Sigmoid colon (tissue), 6 donors: ENCODE measurements at regions not wholly inside any gene's neighbourhood (a gene's known extent, or its start where the extent isn't known, plus 50 kb on each side); places are given as distances from the start of the nearest gene placed in this dataset.
A peak's percentile ranks its signal among the peaks of the same experiment; 100 is the strongest.

Source experiments
- DNase-seq: peaks from one replicate; pipeline ENCODE4 v3.0.0-alpha.2; 2019
- H3K27ac ChIP-seq, 4 donors: fragments of 200-600 bp; sonication (generic); one replicate each; pipeline ENCODE4 v1.5.1; 2016 to 2019; ENCODE audit warnings: mild to moderate bottlenecking in 1 of 4
- H3K27me3 ChIP-seq, 3 donors: fragments of 200-600 bp; sonication (generic); one replicate each; pipeline ENCODE4 v1.5.1; 2019; ENCODE audit warnings: mild to moderate bottlenecking in 1 of 3
- H3K36me3 ChIP-seq, 4 donors: fragments of 200-600 bp; sonication (generic); one replicate each; pipeline ENCODE4 v1.5.1; 2016 to 2019
- H3K4me1 ChIP-seq, 4 donors: fragments of 200-600 bp; sonication (generic); one replicate each; pipeline ENCODE4 v1.5.1; 2017 to 2019
- H3K4me3 ChIP-seq, 4 donors: fragments of 200-600 bp; sonication (generic); one replicate each; pipeline ENCODE4 v1.5.1; 2017 to 2019; ENCODE audit warnings: mild to moderate bottlenecking in 2 of 4, moderate library complexity in 1 of 4
- H3K9me3 ChIP-seq, 4 donors: fragments of 200-600 bp in 3 of 4; sonication (generic) in 3 of 4; one replicate each; pipeline versions ENCODE4 v1.5.1 to v1.6.1; 2013 to 2019
- CTCF ChIP-seq, 4 experiments: fragments of 450-650 bp in 3 of 4; fragments of 200-600 bp in 1 of 4; IDR thresholded peaks; one replicate each; pipeline ENCODE4 v1.5.1; 2016 to 2019; ENCODE audit warnings: antibody characterized with exemption in 4 of 4, mild to moderate bottlenecking in 3 of 4, moderate library complexity in 2 of 4
- EP300 ChIP-seq, 4 donors: sonication (generic); formaldehyde crosslinking; IDR thresholded peaks; one replicate each; pipeline ENCODE4 v1.6.1; 2017; ENCODE audit warnings: antibody characterized with exemption in 4 of 4
- POLR2A ChIP-seq, 2 donors: fragments of 450-650 bp; IDR thresholded peaks; one replicate each; pipeline ENCODE4 v1.6.1; 2016; ENCODE audit warnings: antibody characterized with exemption in 2 of 2, mild to moderate bottlenecking in 2 of 2, moderate library complexity in 2 of 2
- POLR2AphosphoS5 ChIP-seq, 4 donors: sonication (generic); formaldehyde crosslinking; IDR thresholded peaks; one replicate each; pipeline ENCODE4 v1.6.1; 2017; ENCODE audit warnings: antibody characterized with exemption in 4 of 4
- WGBS, 2 donors: extraction: QIAGEN DNeasy Blood & Tissue Kit; methylation state at CpG; one replicate each; pipeline ENCODE4 v1.1.7; 2013; 5-methylcytosine and 5-hydroxymethylcytosine counted together
- intact Hi-C: fragments of 100-400 bp; cut with DNase I; formaldehyde crosslinking; loops from one replicate; pipeline ENCODE4 v1.15.1; 2023
- donor health status: healthy with polysubstance abuse.
- donor health status: healthy.

GRCh38 chr20:24738981-24739633 is 210.0 kb upstream of the CST7 start:
- TF ChIP-seq CTCF (IDR thresholded peaks at IDR 0.05) (no peak), POLR2A (IDR thresholded peaks at IDR 0.05) (no peak), EP300 (IDR thresholded peaks at IDR 0.05) (no peak), POLR2AphosphoS5 (IDR thresholded peaks at IDR 0.05) (no peak)
- WGBS, 2 donors = 52 to 70% methylated on average over 7 of the region's 7 CpGs
- Histone ChIP-seq H3K36me3 (no peaks in the 10 kb centered on the region), H3K4me1 (peaks cover 0 to 33% (median 14%) of the 10 kb centered on the region in 4 donors), H3K27ac (peak overlapping the region in 1 of 4 donors; percentile 42), H3K4me3 (no peak overlapping the region), H3K9me3 (no peaks in the 10 kb centered on the region), H3K27me3 (no peaks in the 10 kb centered on the region)
- no peak for DNase-seq
- intact Hi-C loops = no loop called here

GRCh38 chr20:24739746-24740145 is 209.3 kb upstream of the CST7 start:
- H3K4me1 ChIP-seq = peaks cover 0 to 33% (median 14%) of the 10 kb centered on the region in 4 donors
- intact Hi-C loops = no loop called here
- 58 to 62% methylated on average over 1 of the region's 1 CpG for WGBS, 2 donors
- H3K27ac ChIP-seq = no peak overlapping the region
- H3K9me3 ChIP-seq = no peaks in the 10 kb centered on the region
- no peak for DNase-seq
- no peaks in the 10 kb centered on the region for H3K36me3 ChIP-seq
- H3K27me3 ChIP-seq = no peaks in the 10 kb centered on the region
- TF ChIP-seq POLR2AphosphoS5 (IDR thresholded peaks at IDR 0.05) (no peak), CTCF (IDR thresholded peaks at IDR 0.05) (no peak), EP300 (IDR thresholded peaks at IDR 0.05) (no peak)
- H3K4me3 ChIP-seq = no peak overlapping the region

- no peak overlapping the region for H3K4me3 ChIP-seq
- WGBS, 2 donors = 89 to 90% methylated on average over 11 of the region's 11 CpGs
- H3K4me1 ChIP-seq = peaks cover 0 to 21% (median 5%) of the 10 kb centered on the region in 4 donors
- H3K9me3 ChIP-seq = no peaks in the 10 kb centered on the region
- H3K36me3 ChIP-seq = no peaks in the 10 kb centered on the region
- no peaks in the 10 kb centered on the region for H3K27me3 ChIP-seq
- TF ChIP-seq CTCF (IDR thresholded peaks at IDR 0.05) = no peak
- TF ChIP-seq EP300 (IDR thresholded peaks at IDR 0.05) = no peak
- no peak for TF ChIP-seq POLR2AphosphoS5 (IDR thresholded peaks at IDR 0.05)
- TF ChIP-seq POLR2A (IDR thresholded peaks at IDR 0.05) = no peak
- intact Hi-C loops = no loop called here
- no peak for DNase-seq
- no peak overlapping the region for H3K27ac ChIP-seq
Observed at GRCh38 chr20:24741493-24742072, 207.5 kb upstream of the CST7 start.

- TF ChIP-seq POLR2AphosphoS5 (IDR thresholded peaks at IDR 0.05) (no peak), CTCF (IDR thresholded peaks at IDR 0.05) (no peak)
- WGBS, 2 donors = 74 to 89% methylated on average over 7 of the region's 7 CpGs
- DNase-seq = no peak
Observed at GRCh38 chr20:24742436-24742835, 206.6 kb upstream of the CST7 start.

More at GRCh38 chr20:24742436-24742835, 206.6 kb upstream of the CST7 start:
- H3K4me1 ChIP-seq = peaks cover 0 to 14% (median 0%) of the 10 kb centered on the region in 4 donors
- H3K27ac ChIP-seq = no peak overlapping the region
- no peak overlapping the region for H3K4me3 ChIP-seq
- H3K27me3 ChIP-seq = no peaks in the 10 kb centered on the region
- no peaks in the 10 kb centered on the region for H3K9me3 ChIP-seq
- intact Hi-C loops = no loop called here
- no peaks in the 10 kb centered on the region for H3K36me3 ChIP-seq
